ENCODE measurements at regions not wholly inside any gene's neighbourhood (a gene's known extent, or its start where the extent isn't known, plus 50 kb on each side); places are given as distances from the start of the nearest gene placed in this dataset.

- DNase-seq, result no peak
These were observed 173.6 kb downstream of the CDC5L start for GRCh38 chr6:44561060-44561623.

- no peak for DNase-seq
These were observed 174.5 kb downstream of the CDC5L start for GRCh38 chr6:44561832-44562665.

GRCh38 chr6:44563397-44563796 is 175.9 kb downstream of the CDC5L start:
- no peak for DNase-seq

GRCh38 chr6:44564906-44565524 is 177.5 kb downstream of the CDC5L start:
- DNase-seq, result no peak

- no peak for DNase-seq
These were observed 179.9 kb downstream of the CDC5L start for GRCh38 chr6:44567406-44567805.

GRCh38 chr6:44569131-44569530 is 181.6 kb downstream of the CDC5L start:
- no peak for DNase-seq

- peak; percentile 14 for DNase-seq
These were observed 182.5 kb downstream of the CDC5L start for GRCh38 chr6:44569931-44570385.

GRCh38 chr6:44571510-44571909 is 184.0 kb downstream of the CDC5L start:
- DNase-seq, result no peak

- DNase-seq, result no peak
These were observed 184.8 kb downstream of the CDC5L start for GRCh38 chr6:44572346-44572745.

- no peak for DNase-seq
These were observed 188.1 kb downstream of the CDC5L start for GRCh38 chr6:44575644-44576043.

GRCh38 chr6:44576132-44576631 is 188.7 kb downstream of the CDC5L start:
- no peak for DNase-seq

- no peak for DNase-seq
These were observed 193.4 kb downstream of the CDC5L start for GRCh38 chr6:44580901-44581300.

- no peak for DNase-seq
These were observed 195.4 kb downstream of the CDC5L start for GRCh38 chr6:44582930-44583329.

- no peak for DNase-seq
These were observed 203.0 kb downstream of the CDC5L start for GRCh38 chr6:44590471-44590870.

- peak; percentile 9 for DNase-seq
These were observed 206.0 kb downstream of the CDC5L start for GRCh38 chr6:44593539-44593944.

GRCh38 chr6:44594481-44594880 is 207.0 kb downstream of the CDC5L start:
- no peak for DNase-seq

GRCh38 chr6:44598679-44599078 is 211.2 kb downstream of the CDC5L start:
- no peak for DNase-seq

GRCh38 chr6:44599672-44600071 is 212.2 kb downstream of the CDC5L start:
- no peak for DNase-seq

GRCh38 chr6:44603044-44603686 is 215.7 kb downstream of the CDC5L start:
- no peak for DNase-seq

- DNase-seq, result no peak
These were observed 219.0 kb downstream of the CDC5L start for GRCh38 chr6:44606504-44606903.

GRCh38 chr6:44606976-44607375 is 219.5 kb downstream of the CDC5L start:
- DNase-seq, result no peak

GRCh38 chr6:44608175-44608574 is 220.7 kb downstream of the CDC5L start:
- no peak for DNase-seq

GRCh38 chr6:44609051-44609612 is 221.6 kb downstream of the CDC5L start:
- DNase-seq, result no peak

All from GF-D8 (cell line).